DOHH2 (cell line): ENCODE measurements at regions not wholly inside any gene's neighbourhood (a gene's known extent, or its start where the extent isn't known, plus 50 kb on each side); places are given as distances from the start of the nearest gene placed in this dataset.

Experiments
- H3F3A ChIP-seq: fragments of 200-600 bp; sonication (generic), shearing (Covaris generic); 2 replicates; pipeline ENCODE4 v1.6.0; 2016; ENCODE audit warnings: antibody characterized with exemption, mild to moderate bottlenecking; ENCODE audit not compliant: control insufficient read depth, insufficient read depth
- H3K27ac ChIP-seq: fragments of 200-600 bp; sonication (generic); 2 replicates; pipeline ENCODE4 v1.5.1; 2014; ENCODE audit warnings: low read depth, mild to moderate bottlenecking, low read length, moderate library complexity
- H3K27me3 ChIP-seq: fragments of 200-600 bp; sonication (generic); 2 replicates; pipeline ENCODE4 v1.6.1; 2014; ENCODE audit warnings: mild to moderate bottlenecking, low read length, mixed read lengths; ENCODE audit not compliant: control insufficient read depth
- H3K36me3 ChIP-seq: fragments of 200-600 bp; sonication (generic); 2 replicates; pipeline ENCODE4 v1.6.1; 2014; ENCODE audit warnings: mild to moderate bottlenecking, low read length, moderate library complexity, mixed read lengths; ENCODE audit not compliant: control insufficient read depth
- H3K4me1 ChIP-seq: fragments of 200-600 bp; sonication (generic); 2 replicates; pipeline ENCODE4 v1.6.1; 2014; ENCODE audit warnings: mild to moderate bottlenecking, low read length, mixed read lengths; ENCODE audit not compliant: control insufficient read depth
- H3K4me2 ChIP-seq: fragments of 200-600 bp; sonication (generic); 2 replicates; pipeline ENCODE4 v1.6.0; 2014; ENCODE audit warnings: mild to moderate bottlenecking, low read length, moderate library complexity
- H3K4me3 ChIP-seq: fragments of 200-600 bp; sonication (generic); 2 replicates; pipeline ENCODE4 v1.5.1; 2014; ENCODE audit warnings: mild to moderate bottlenecking, low read length, mixed read lengths
- H3K79me2 ChIP-seq: fragments of 200-600 bp; sonication (generic); 2 replicates; pipeline ENCODE4 v1.6.1; 2014; ENCODE audit warnings: mild to moderate bottlenecking, low read length, mixed read lengths; ENCODE audit not compliant: control insufficient read depth
- H3K9me2 ChIP-seq: fragments of 200-600 bp; sonication (generic); replicated peaks from 2 replicates; pipeline ENCODE4 v1.6.1; 2014; ENCODE audit warnings: mild to moderate bottlenecking, low read length, mixed read lengths; ENCODE audit not compliant: control insufficient read depth
- H3K9me3 ChIP-seq: fragments of 200-600 bp; sonication (generic); 2 replicates; pipeline ENCODE4 v1.6.1; 2014; ENCODE audit warnings: antibody characterized with exemption, low read length, mixed read lengths; ENCODE audit not compliant: control insufficient read depth, insufficient read depth
- H4K20me1 ChIP-seq: fragments of 200-600 bp; sonication (generic); 2 replicates; pipeline ENCODE4 v1.6.0; 2014; ENCODE audit warnings: low read depth, mild to moderate bottlenecking, antibody characterized with exemption, low read length, moderate library complexity; ENCODE audit not compliant: control insufficient read depth, insufficient read depth
- CTCF ChIP-seq: fragments of 200-600 bp; sonication (generic); IDR thresholded peaks from one replicate; pipeline ENCODE4 v1.5.1; 2014; ENCODE audit warnings: antibody characterized with exemption, mild to moderate bottlenecking, low read depth, low read length; ENCODE audit not compliant: poor library complexity, severe bottlenecking
- EZH2phosphoT487 ChIP-seq: fragments of 200-600 bp; sonication (generic); IDR thresholded peaks from 2 replicates; pipeline ENCODE4 v1.6.1; 2017; ENCODE audit warnings: borderline replicate concordance, mild to moderate bottlenecking, antibody characterized with exemption, low read length, moderate library complexity, mixed read lengths

GRCh38 chr14:40393143-40393542 is 960.9 kb upstream of the FBXO33 start:
- TF ChIP-seq EZH2phosphoT487: no peak
- TF ChIP-seq CTCF: no peak

GRCh38 chr14:40386433-40386832 is 954.2 kb upstream of the FBXO33 start:
- no peaks in the 10 kb centered on the region for H3K79me2 ChIP-seq
- no peaks in the 10 kb centered on the region for H3K4me1 ChIP-seq
- no peaks in the 10 kb centered on the region for H3F3A ChIP-seq
- no peak overlapping the region for H3K27ac ChIP-seq
- H4K20me1 ChIP-seq: no peaks in the 10 kb centered on the region
- H3K4me2 ChIP-seq: no peak overlapping the region
- no peaks in the 10 kb centered on the region for H3K27me3 ChIP-seq
- no peaks in the 10 kb centered on the region for H3K9me3 ChIP-seq
- H3K36me3 ChIP-seq: no peaks in the 10 kb centered on the region
- H3K9me2 ChIP-seq: no peaks in the 10 kb centered on the region
- H3K4me3 ChIP-seq: no peak overlapping the region
- no peak for TF ChIP-seq EZH2phosphoT487
- no peak for TF ChIP-seq CTCF

More at GRCh38 chr14:40393143-40393542, 960.9 kb upstream of the FBXO33 start:
- Histone ChIP-seq H3K27me3 (no peaks in the 10 kb centered on the region), H3K36me3 (no peaks in the 10 kb centered on the region), H4K20me1 (no peaks in the 10 kb centered on the region), H3K4me3 (no peak overlapping the region), H3F3A (no peaks in the 10 kb centered on the region), H3K9me2 (no peaks in the 10 kb centered on the region), H3K4me1 (no peaks in the 10 kb centered on the region), H3K4me2 (no peak overlapping the region), H3K9me3 (no peaks in the 10 kb centered on the region), H3K79me2 (no peaks in the 10 kb centered on the region), H3K27ac (no peak overlapping the region)

- TF ChIP-seq EZH2phosphoT487: no peak
- no peak for TF ChIP-seq CTCF
- Histone ChIP-seq H3K4me2 (no peak overlapping the region), H3K79me2 (no peaks in the 10 kb centered on the region)
These were observed 942.0 kb upstream of the FBXO33 start for GRCh38 chr14:40374221-40374620.

GRCh38 chr14:40371011-40371410 is 938.8 kb upstream of the FBXO33 start:
- no peak for TF ChIP-seq CTCF
- TF ChIP-seq EZH2phosphoT487: no peak
- no peak overlapping the region for H3K27ac ChIP-seq

More at GRCh38 chr14:40374221-40374620, 942.0 kb upstream of the FBXO33 start:
- no peak overlapping the region for H3K27ac ChIP-seq
- no peaks in the 10 kb centered on the region for H3K9me3 ChIP-seq
- no peaks in the 10 kb centered on the region for H4K20me1 ChIP-seq
- no peaks in the 10 kb centered on the region for H3K4me1 ChIP-seq
- no peaks in the 10 kb centered on the region for H3K9me2 ChIP-seq
- H3K4me3 ChIP-seq: no peak overlapping the region
- H3K27me3 ChIP-seq: no peaks in the 10 kb centered on the region
- H3F3A ChIP-seq: no peaks in the 10 kb centered on the region
- no peaks in the 10 kb centered on the region for H3K36me3 ChIP-seq

More at GRCh38 chr14:40371011-40371410, 938.8 kb upstream of the FBXO33 start:
- Histone ChIP-seq H3K4me3 (no peak overlapping the region), H3F3A (no peaks in the 10 kb centered on the region), H3K27me3 (no peaks in the 10 kb centered on the region), H4K20me1 (no peaks in the 10 kb centered on the region), H3K4me1 (no peaks in the 10 kb centered on the region), H3K9me3 (no peaks in the 10 kb centered on the region), H3K79me2 (no peaks in the 10 kb centered on the region), H3K36me3 (no peaks in the 10 kb centered on the region), H3K4me2 (no peak overlapping the region), H3K9me2 (no peaks in the 10 kb centered on the region)
